ENCODE measurements at regions not wholly inside any gene's neighbourhood (a gene's known extent, or its start where the extent isn't known, plus 50 kb on each side); places are given as distances from the start of the nearest gene placed in this dataset.

DNA sequence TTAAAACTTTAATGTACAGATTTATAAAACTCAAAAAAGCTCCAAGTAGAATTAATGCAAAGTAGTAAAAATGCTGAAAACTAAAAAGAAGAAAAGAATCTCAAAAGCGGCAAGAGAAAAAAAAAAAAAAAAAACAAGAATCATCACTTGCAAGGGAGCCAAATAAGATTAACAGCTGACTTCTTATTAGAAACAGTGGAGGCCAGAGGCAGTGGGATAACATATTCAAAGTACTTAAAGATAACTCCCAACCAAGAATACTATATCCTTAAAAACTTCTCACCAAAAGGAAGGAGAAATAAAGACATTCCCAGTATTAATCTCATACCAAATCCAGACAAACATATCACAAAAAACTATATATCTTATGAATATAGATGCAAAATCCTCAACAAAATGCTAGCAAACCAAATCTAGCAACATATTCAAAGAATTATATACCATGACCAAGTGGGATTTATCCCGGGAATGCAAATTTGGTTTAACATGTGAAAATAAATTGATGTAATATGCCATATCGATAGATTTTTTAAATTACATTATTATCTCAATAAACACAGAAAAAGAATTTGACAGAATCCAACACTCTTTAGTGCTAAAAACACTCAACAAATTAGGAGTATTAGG, 62.7 kb downstream of the CAMK2N1 start:
- TF ChIP-seq, protein P1, sequence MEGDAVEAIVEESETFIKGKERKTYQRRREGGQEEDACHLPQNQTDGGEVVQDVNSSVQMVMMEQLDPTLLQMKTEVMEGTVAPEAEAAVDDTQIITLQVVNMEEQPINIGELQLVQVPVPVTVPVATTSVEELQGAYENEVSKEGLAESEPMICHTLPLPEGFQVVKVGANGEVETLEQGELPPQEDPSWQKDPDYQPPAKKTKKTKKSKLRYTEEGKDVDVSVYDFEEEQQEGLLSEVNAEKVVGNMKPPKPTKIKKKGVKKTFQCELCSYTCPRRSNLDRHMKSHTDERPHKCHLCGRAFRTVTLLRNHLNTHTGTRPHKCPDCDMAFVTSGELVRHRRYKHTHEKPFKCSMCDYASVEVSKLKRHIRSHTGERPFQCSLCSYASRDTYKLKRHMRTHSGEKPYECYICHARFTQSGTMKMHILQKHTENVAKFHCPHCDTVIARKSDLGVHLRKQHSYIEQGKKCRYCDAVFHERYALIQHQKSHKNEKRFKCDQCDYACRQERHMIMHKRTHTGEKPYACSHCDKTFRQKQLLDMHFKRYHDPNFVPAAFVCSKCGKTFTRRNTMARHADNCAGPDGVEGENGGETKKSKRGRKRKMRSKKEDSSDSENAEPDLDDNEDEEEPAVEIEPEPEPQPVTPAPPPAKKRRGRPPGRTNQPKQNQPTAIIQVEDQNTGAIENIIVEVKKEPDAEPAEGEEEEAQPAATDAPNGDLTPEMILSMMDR (conservative IDR thresholded peaks at IDR 0.05; ENCODE audit: low read depth in 2 of 2) = no peak
- TF ChIP-seq, protein P2, sequence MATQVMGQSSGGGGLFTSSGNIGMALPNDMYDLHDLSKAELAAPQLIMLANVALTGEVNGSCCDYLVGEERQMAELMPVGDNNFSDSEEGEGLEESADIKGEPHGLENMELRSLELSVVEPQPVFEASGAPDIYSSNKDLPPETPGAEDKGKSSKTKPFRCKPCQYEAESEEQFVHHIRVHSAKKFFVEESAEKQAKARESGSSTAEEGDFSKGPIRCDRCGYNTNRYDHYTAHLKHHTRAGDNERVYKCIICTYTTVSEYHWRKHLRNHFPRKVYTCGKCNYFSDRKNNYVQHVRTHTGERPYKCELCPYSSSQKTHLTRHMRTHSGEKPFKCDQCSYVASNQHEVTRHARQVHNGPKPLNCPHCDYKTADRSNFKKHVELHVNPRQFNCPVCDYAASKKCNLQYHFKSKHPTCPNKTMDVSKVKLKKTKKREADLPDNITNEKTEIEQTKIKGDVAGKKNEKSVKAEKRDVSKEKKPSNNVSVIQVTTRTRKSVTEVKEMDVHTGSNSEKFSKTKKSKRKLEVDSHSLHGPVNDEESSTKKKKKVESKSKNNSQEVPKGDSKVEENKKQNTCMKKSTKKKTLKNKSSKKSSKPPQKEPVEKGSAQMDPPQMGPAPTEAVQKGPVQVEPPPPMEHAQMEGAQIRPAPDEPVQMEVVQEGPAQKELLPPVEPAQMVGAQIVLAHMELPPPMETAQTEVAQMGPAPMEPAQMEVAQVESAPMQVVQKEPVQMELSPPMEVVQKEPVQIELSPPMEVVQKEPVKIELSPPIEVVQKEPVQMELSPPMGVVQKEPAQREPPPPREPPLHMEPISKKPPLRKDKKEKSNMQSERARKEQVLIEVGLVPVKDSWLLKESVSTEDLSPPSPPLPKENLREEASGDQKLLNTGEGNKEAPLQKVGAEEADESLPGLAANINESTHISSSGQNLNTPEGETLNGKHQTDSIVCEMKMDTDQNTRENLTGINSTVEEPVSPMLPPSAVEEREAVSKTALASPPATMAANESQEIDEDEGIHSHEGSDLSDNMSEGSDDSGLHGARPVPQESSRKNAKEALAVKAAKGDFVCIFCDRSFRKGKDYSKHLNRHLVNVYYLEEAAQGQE (IDR thresholded peaks at IDR 0.05; ENCODE audit: unreplicated experiment) = no peak
- TF ChIP-seq POLR2AphosphoS5 (IDR thresholded peaks at IDR 0.05; ENCODE audit: low read depth) = no peak
